Heart left ventricle (tissue), 16 donors: ENCODE measurements at regions not wholly inside any gene's neighbourhood (a gene's known extent, or its start where the extent isn't known, plus 50 kb on each side); places are given as distances from the start of the nearest gene placed in this dataset.

Source experiments
- ATAC-seq, 4 donors: fragments of 200-7000 bp; cut with Tn5 transposase; one replicate each; pipeline ENCODE4 v1.9.1; 2020 to 2022; ENCODE audit warnings: moderate library complexity in 4 of 4, mild to moderate bottlenecking in 3 of 4, moderate number of reproducible peaks in 1 of 4
- DNase-seq, 5 donors: peaks; one replicate each; pipeline ENCODE4 v3.0.0-alpha.2; 2020
- H3K27ac ChIP-seq, 12 donors: fragments of 200-600 bp; sonication (generic) in 4 of 12; one replicate each; pipeline versions ENCODE4 v1.5.0 to v1.8.0; 2016 to 2022; ENCODE audit warnings: mild to moderate bottlenecking in 2 of 12
- H3K27me3 ChIP-seq, 9 donors: fragments of 200-600 bp; sonication (generic) in 2 of 9; one replicate each; pipeline versions ENCODE4 v1.5.1 to v1.8.0; 2016 to 2022; ENCODE audit warnings: mild to moderate bottlenecking in 3 of 9
- H3K36me3 ChIP-seq, 9 donors: fragments of 200-600 bp; sonication (generic) in 2 of 9; one replicate each; pipeline versions ENCODE4 v1.5.0 to v1.8.0; 2018 to 2022; ENCODE audit warnings: mild to moderate bottlenecking in 2 of 9
- H3K4me1 ChIP-seq, 12 donors: fragments of 200-600 bp; sonication (generic) in 4 of 12; one replicate each; pipeline versions ENCODE4 v1.5.0 to v1.8.0; 2016 to 2022; ENCODE audit warnings: mild to moderate bottlenecking in 3 of 12
- H3K4me3 ChIP-seq, 12 donors: fragments of 200-600 bp; sonication (generic) in 4 of 12; one replicate each; pipeline versions ENCODE4 v1.5.0 to v1.8.0; 2017 to 2022; ENCODE audit warnings: mild to moderate bottlenecking in 9 of 12, moderate library complexity in 4 of 12
- H3K9me3 ChIP-seq, 12 donors: fragments of 200-600 bp; sonication (generic) in 4 of 12; one replicate each; pipeline versions ENCODE4 v1.5.0 to v1.8.0; 2016 to 2022; ENCODE audit warnings: mild to moderate bottlenecking in 1 of 12
- POLR2A ChIP-seq, 2 donors: fragments of 450-650 bp; IDR thresholded peaks; one replicate each; pipeline ENCODE4 v1.6.1; 2017; ENCODE audit warnings: antibody characterized with exemption in 2 of 2, mild to moderate bottlenecking in 2 of 2, moderate library complexity in 2 of 2
- WGBS, 4 donors: extraction: QIAGEN DNeasy Blood & Tissue Kit in 2 of 4; methylation state at CpG; one replicate each; pipeline versions ENCODE4 v1.1.5 to v1.1.7; 2013 to 2018; 5-methylcytosine and 5-hydroxymethylcytosine counted together
- intact Hi-C, 10 donors: fragments of 100-400 bp; cut with DNase I; formaldehyde crosslinking; loops; one replicate each; pipeline versions ENCODE4 v1.11.1 to v1.14.2; 2022
- TF ChIP-seq, protein P1 (sequence below), 12 donors: fragments of 200-600 bp; sonication (generic) in 4 of 12; IDR thresholded peaks; one replicate each; pipeline versions ENCODE4 v1.5.0 to v1.8.0; 2018 to 2022; ENCODE audit warnings: antibody characterized with exemption in 12 of 12, mild to moderate bottlenecking in 5 of 12
- donor health status: ischemic (EF 13 %, LVEDD 7.1; RV severe dilation, severe dysfunction).
- donor health status: healthy with polysubstance abuse.
- donor health status: DM: no; HTN: yes; CAD: no.
- donor health status: DM: no; HTN: no; CAD: no.
- donor health status: ischemic (EF 25% LVEDD 6.9; RV normal size, moderate dysfunction).
- donor health status: ischemic (EF 25% LVEDD 5.7; RV mildly dilated, moderate dysfunction).
- donor health status: healthy.
- donor health status: DM: yes; HTN: yes; CAD: no.
- donor health status: ischemic (EF 35%, LVEDD 5.7; RV mildly dilated, moderate dysfunction).
- donor health status: nonischemic (EF 11% LVEDD 7.7; RV severe dilation, severe dysfunction).
- donor health status: DM: yes; HTN: yes; CAD: no.
- donor health status: PGD.
- donor health status: ischemic (EF 29% LVEDD 5.4; RV normal size, mild dysfunction).
- donor health status: nonischemic (EF 23%, LVEDD 6.1; RV moderate dilation, normal function).

DNA sequence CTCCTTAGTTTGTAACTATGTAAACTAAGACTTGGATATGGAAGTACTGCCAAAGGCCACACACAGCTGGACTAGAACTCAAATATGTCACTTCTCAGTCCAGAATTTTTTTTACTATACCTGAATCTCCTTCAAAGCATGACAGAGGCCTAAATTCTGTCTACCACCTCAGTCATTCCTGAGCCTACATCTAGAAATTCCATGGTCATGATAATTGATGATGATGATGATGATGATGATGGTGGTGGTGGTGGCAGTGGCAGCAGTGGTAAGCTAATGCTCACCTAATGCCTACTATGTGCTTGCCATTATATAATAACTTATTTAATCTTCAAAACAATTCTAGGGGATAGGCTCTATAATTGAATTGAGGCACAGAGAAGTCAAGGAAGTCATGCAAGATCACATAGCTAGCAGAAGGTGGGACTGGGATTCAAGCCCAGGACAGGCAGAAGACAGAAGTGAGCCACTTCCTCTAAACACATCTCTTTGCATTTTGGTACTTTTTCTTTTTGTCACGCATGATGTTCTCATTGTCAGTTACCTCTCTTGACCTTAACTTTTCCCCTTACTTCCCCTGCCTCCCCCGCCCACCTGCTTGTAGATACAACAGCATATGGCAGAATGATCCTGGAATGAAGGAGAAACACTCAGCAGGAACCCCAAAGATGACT lies 539.3 kb downstream of the TNS1 start:
- intact Hi-C loops: no loop called here
- no peak overlapping the region for H3K27ac ChIP-seq
- TF ChIP-seq POLR2A (IDR thresholded peaks at IDR 0.05): no peak
- TF ChIP-seq, protein P1, sequence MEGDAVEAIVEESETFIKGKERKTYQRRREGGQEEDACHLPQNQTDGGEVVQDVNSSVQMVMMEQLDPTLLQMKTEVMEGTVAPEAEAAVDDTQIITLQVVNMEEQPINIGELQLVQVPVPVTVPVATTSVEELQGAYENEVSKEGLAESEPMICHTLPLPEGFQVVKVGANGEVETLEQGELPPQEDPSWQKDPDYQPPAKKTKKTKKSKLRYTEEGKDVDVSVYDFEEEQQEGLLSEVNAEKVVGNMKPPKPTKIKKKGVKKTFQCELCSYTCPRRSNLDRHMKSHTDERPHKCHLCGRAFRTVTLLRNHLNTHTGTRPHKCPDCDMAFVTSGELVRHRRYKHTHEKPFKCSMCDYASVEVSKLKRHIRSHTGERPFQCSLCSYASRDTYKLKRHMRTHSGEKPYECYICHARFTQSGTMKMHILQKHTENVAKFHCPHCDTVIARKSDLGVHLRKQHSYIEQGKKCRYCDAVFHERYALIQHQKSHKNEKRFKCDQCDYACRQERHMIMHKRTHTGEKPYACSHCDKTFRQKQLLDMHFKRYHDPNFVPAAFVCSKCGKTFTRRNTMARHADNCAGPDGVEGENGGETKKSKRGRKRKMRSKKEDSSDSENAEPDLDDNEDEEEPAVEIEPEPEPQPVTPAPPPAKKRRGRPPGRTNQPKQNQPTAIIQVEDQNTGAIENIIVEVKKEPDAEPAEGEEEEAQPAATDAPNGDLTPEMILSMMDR (IDR thresholded peaks at IDR 0.05): no peak
- no peaks in the 10 kb centered on the region for H3K4me1 ChIP-seq
- WGBS, 4 donors: 89 to 93% (median 92%) methylated on average over 2 of the region's 2 CpGs
- no peak overlapping the region for H3K4me3 ChIP-seq
- ATAC-seq (no peak), DNase-seq (no peak)
- no peaks in the 10 kb centered on the region for H3K27me3 ChIP-seq
- H3K36me3 ChIP-seq: no peaks in the 10 kb centered on the region
- no peaks in the 10 kb centered on the region for H3K9me3 ChIP-seq

DNA sequence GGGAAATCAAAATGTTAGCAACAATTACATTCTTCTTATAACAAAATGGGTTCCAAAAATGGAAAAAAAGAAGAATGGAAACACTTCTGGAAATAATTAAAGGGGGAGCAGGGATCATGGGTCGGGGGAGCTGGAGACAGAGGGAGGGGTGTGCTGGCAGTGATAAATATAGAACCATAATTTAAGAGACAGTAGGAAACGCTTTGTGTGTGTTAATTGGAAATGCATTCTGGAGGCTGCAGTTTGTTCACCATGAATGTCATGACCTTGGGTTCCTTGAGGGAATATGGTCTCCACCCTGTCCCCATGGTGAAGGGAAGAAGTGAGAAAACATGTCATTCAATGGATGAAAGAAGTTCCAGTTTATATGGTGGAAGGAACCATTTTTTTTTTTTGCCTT lies 540.7 kb downstream of the TNS1 start:
- no peaks in the 10 kb centered on the region for H3K9me3 ChIP-seq
- no peak for TF ChIP-seq POLR2A (IDR thresholded peaks at IDR 0.05)
- TF ChIP-seq, protein P1 (IDR thresholded peaks at IDR 0.05): no peak
- DNase-seq (no peak), ATAC-seq (no peak)
- intact Hi-C loops: no loop called here
- no peak overlapping the region for H3K27ac ChIP-seq
- no peak overlapping the region for H3K4me3 ChIP-seq
- 45 to 53% (median 52%) methylated on average over 2 of the region's 2 CpGs for WGBS, 4 donors
- H3K36me3 ChIP-seq: no peaks in the 10 kb centered on the region
- H3K4me1 ChIP-seq: no peaks in the 10 kb centered on the region
- H3K27me3 ChIP-seq: no peaks in the 10 kb centered on the region

DNA sequence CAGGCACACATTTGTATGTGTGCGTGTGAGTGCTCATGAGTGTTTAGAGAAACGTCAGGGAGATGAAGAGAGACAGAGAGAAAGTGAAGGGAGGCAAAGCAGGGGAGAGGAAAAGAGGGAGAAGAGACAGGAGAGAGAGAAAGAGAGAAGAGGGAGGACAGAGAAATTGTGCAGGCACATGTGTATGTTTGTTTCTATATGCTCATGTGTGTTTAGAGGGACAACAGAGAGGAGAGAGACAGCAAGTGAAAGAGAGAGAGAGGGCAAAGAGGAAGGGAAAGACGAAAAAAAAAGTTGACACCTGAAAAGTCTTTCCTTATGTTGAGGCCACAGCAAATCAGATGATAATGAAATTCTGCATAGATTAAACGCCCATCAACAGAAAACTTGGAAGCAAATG lies 541.1 kb downstream of the TNS1 start:
- no peaks in the 10 kb centered on the region for H3K36me3 ChIP-seq
- WGBS, 4 donors: 82 to 90% (median 85%) methylated on average over 4 of the region's 4 CpGs
- no peak overlapping the region for H3K27ac ChIP-seq
- no peaks in the 10 kb centered on the region for H3K27me3 ChIP-seq
- ATAC-seq (no peak), DNase-seq (no peak)
- TF ChIP-seq, protein P1 (IDR thresholded peaks at IDR 0.05): no peak
- intact Hi-C loops: no loop called here
- no peaks in the 10 kb centered on the region for H3K9me3 ChIP-seq
- no peak overlapping the region for H3K4me3 ChIP-seq
- H3K4me1 ChIP-seq: no peaks in the 10 kb centered on the region

DNA sequence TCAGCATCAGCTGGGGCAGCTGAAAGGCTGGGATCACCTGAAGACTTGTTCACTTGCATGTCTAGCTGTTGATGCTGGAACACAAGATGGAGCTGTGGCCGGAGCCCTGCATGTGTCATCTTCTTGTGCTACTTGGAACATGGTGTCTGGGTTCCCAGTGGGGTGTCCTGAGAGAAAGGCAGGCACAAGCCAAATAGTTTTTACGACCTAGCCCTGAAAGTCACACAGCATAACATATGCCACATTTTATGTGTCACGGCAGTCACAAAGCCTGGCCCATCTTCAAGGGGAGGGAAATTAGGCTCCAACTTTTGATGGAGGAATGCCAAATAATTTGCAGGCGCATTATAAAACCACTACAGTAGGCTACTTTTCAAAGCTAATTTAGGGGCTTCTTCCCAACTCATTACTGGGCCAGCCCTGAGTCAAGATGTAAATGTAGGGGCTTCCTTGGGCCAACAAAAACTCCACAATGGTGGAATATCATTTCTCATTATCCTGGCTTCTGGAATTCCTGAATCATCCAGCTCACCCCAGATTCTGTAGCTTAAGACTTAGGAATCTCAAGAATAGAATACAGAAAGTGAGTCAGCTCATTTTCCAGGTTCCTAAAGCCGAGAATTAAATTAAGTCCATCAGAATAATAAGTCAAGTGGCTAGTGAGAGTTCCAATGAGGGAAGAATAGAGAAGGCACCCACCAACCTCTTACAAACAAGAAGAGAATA lies 543.0 kb downstream of the TNS1 start:
- intact Hi-C loops: no loop called here
- no peaks in the 10 kb centered on the region for H3K9me3 ChIP-seq
- TF ChIP-seq POLR2A (IDR thresholded peaks at IDR 0.05): no peak
- TF ChIP-seq, protein P1 (IDR thresholded peaks at IDR 0.05): no peak
- H3K4me3 ChIP-seq: no peak overlapping the region
- DNase-seq (no peak), ATAC-seq (no peak)
- no peaks in the 10 kb centered on the region for H3K36me3 ChIP-seq
- no peaks in the 10 kb centered on the region for H3K4me1 ChIP-seq
- no peaks in the 10 kb centered on the region for H3K27me3 ChIP-seq
- WGBS, 4 donors: 84 to 91% (median 87%) methylated on average over 5 of the region's 5 CpGs
- no peak overlapping the region for H3K27ac ChIP-seq
